ENCODE measurements at regions not wholly inside any gene's neighbourhood (a gene's known extent, or its start where the extent isn't known, plus 50 kb on each side); places are given as distances from the start of the nearest gene placed in this dataset.

GRCh38 chr12:111193496-111193895, 175.4 kb downstream of the PHETA1 start:
- no peak for DNase-seq

GRCh38 chr12:111193067-111193466, 175.8 kb downstream of the PHETA1 start:
- DNase-seq: no peak

DNA sequence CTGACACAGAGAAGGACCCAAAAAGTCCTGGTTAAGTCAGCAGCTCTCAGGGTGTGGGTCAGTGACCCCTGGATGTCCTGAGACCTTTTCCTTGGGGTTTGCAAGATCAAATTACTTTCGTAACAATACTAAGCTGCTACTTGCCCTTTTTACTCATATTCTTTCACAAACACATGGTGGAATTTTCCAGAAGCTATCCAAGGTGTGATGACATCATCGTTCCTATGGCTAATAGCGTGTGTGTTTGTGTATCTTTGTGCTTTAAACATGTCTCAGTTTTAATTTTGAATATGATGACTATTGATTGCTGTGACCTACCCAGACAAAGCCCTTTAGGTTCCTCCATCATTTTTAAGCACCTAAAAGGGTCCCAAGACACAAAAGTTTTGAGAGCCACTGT, 176.2 kb downstream of the PHETA1 start:
- no peak for DNase-seq

- DNase-seq: no peak
These were observed 178.0 kb downstream of the PHETA1 start for GRCh38 chr12:111190741-111191526.

DNA sequence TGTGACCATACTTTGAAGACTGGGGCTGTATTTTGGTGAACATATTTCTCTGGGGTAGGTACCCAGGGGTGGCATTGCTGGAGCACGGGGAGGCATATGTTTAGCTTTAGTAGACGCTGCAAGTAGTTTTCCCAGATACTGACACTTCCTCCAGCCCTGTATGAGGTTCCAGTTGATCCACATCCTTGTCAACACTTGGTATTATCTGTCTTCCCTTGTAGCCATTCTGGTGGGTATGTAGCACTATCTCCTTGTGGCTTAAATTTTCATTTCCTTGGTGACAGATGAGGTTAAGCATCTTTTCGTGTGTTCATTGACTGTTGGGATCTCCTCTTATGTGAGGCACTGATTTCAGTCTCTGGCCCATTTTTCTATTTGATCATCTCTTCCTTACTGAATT, 179.1 kb downstream of the PHETA1 start:
- no peak for DNase-seq

GRCh38 chr12:111188436-111188835, 180.5 kb downstream of the PHETA1 start:
- DNase-seq: no peak

- DNase-seq: no peak
These were observed 182.5 kb downstream of the PHETA1 start for GRCh38 chr12:111186347-111186746.

DNA sequence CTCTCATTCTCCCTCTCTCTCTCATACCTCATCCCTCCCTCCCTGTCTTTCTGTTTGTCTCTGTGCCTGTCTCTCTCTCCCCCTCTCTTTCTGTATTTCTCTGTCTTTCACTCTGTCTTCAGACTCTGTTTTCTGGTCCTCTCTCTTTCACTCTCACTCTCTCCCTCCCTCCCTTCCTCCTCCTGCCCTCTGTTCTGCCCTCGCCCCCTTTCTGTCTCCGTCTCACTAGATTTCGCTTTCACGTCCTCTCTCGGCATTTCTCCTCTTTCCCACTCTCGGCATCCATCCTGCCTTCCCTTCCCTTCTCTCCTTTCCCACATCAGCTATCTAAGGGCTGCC, 183.0 kb downstream of the PHETA1 start:
- DNase-seq: no peak

GRCh38 chr12:111185206-111185888, 183.5 kb downstream of the PHETA1 start:
- no peak for DNase-seq

DNA sequence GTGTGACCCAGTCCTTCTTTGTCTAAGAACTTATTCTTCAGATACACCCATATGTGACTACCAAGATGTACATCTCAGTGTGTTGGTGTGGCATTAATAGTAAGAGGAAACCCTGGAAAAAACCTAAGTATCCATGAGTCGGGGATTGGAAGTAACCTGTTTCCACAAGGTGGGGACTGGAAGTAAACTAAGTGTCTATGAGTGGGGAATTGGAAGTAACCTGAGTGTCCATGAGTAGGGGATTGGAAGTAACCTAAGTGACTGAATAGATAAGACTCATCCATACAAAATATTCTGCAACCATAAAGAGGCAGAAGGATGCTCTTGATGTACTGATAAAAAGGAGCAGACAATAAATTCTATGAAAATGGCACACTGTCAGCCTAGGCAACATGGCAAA, 184.7 kb downstream of the PHETA1 start:
- DNase-seq: no peak

DNA sequence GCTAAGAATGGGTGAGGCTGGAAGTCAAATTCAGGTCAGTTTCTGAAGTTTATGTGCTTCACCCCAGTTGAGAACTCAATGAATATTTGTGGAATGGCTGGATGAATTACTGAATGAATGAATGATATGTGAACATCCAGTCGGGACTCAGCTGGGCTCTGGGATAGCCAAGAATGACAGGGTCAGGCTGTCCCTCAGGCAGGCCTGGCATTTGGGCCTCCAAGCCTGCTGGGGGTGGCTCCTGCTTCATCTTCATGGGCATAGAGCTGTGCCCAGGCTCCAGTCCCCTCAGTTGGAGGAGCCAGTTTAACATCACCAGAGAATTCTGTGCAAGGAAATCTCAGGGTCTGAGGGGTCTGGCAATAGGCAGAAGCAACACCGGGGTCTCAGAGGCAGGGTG, 185.8 kb downstream of the PHETA1 start:
- no peak for DNase-seq

DNA sequence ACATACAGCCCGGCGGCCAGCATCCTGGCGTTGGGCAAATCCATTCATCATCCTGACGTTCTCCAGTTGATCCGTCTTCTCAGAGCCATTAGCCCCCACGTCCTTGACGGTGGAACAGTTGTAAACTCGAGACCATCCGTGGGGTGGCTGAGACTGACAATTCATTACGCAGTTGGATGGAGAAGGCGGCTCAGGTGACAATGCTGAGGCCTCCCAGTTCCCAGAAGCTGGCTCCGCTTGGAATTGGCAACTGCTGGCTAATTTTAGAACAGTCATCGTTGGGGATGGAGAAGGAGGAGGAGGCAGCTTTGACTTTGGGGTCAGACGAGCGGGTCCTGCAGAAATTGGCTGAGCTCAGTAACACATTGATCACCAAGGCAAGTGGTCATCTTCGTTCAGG, 186.5 kb downstream of the PHETA1 start:
- DNase-seq: no peak

- DNase-seq: peak; percentile 79
These were observed 187.7 kb downstream of the PHETA1 start for GRCh38 chr12:111181143-111181726.

- DNase-seq: no peak
These were observed 188.3 kb downstream of the PHETA1 start for GRCh38 chr12:111180426-111181142.

DNA sequence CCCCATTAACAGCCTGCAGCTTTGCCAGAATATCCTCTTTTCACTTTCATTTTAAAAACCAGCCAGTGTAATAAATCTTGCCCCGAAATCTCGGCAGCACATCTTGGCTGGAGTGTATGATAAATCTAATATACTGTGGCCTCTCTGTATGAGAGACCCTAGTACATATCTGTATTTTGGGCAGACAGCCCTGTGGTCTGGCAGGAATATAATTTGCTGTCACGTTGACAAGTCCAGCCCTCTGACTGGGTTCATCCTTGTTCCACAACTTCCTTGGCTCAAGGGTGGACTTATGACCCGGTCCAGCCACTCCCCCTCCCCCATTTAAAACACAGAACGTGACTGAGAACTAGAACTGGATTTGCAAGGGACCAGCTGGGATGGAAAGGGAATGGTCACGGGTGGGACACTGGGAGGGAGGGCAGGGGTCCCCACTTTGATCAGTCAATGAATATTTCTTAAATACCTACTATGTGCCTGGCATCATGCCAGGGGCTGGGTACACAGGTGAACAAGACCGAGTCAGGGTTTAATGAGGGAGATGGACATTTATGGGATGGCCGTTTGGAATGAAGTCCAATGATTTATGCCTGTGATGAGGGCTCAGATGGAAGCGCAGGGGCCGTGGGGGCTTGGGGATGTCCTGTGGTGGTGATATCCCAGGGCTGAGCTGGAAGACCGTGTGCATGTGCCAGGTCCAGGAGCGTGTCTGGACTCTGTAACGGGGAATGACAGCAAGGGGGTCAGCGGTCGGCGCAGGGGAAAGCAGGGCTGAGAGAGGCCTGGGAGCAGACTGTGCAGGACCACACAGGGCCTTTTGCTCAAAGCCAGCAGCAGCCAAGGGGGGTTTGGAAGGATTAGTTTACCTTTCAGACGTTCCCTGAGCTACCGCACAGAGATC, 190.5 kb downstream of the PHETA1 start:
- peak; percentile 83 for DNase-seq

DNA sequence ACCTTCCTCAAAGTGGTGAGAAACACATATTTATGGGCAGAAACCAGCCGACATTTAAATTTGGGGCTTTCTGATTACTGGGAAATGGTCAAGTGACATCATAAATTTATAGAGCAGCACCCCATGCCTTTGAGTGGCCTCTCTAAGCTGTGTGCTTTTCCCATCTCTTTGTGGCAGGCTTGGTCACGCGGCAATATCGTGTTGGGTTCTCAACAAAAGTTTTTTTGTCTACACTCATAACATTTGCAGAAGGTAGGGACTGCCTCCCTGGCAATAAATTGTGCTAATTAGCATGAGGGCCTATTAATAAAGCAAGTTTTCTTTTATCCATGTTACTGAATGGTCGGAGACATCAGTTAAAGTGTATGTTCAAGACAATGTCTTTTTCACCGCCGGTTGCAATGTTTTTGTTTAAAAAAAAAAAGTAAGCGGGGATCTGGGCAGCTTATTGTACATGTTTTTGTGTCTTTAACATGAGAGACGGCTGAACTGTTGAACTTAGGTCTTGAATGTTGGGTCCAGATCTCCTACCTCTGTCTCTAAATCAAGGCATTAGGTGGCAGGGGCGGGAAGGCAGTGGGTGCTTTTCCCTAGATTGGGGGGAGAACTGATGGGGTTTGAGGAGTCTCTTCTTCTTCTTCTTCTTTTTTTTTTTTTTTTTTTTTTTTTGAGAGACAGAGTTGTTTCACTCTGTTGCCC, 193.3 kb downstream of the PHETA1 start:
- DNase-seq: no peak

GRCh38 chr12:111174961-111175345, 193.9 kb downstream of the PHETA1 start:
- DNase-seq: no peak

DNA sequence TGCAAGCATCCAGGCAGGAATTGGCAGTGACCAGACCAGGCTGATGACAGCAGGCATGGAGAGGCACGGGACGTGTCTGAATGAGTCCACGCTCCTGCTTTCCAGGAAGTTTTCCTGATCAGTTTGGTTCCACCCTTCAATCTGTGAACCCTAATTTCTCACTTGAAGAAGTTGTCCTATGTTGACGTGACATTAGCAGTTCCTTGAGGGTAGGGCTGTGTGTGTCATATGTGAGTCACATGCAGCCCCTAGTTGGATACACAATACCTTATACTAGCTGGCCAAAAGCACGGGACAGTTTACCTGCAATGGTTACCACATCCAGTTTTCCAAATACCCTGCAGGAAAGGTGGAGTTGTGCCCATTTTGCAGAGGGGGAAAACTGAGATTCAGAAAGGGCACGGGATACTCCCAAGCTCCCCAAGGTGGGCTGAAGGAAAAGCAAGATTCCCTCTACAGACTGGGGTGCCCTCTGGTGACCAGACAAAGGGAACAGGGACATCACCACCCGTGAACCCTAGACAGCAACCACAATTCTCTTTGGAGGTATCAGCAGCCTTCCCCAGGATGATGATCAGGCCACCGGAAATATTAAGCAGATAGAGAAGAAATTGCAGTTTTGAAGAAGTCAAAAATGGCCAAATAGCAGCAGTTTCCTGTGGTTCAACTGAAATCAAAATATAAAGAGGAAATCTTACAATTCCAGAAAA, 194.5 kb downstream of the PHETA1 start:
- DNase-seq: no peak

DNA sequence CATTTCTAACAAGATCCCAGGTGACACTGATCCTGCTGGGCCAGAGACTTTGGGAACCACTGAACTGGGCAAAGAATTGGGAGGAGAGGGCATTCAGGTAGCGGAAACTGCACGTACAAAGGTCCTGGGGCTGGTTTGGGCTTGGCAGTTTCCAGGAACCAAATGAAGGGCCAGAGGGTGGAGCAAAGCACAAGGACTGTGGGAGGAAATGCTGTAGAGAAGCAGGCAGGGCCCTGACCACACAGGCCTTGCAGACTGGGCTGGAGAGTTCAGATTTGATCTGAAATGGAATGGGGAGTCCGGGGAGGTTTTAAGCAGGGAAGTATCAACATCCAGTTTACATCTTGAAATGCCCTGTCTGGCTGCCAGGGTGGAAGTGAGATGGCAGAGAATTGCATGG, 195.1 kb downstream of the PHETA1 start:
- DNase-seq: no peak

- no peak for DNase-seq
These were observed 195.5 kb downstream of the PHETA1 start for GRCh38 chr12:111173391-111173790.

DNA sequence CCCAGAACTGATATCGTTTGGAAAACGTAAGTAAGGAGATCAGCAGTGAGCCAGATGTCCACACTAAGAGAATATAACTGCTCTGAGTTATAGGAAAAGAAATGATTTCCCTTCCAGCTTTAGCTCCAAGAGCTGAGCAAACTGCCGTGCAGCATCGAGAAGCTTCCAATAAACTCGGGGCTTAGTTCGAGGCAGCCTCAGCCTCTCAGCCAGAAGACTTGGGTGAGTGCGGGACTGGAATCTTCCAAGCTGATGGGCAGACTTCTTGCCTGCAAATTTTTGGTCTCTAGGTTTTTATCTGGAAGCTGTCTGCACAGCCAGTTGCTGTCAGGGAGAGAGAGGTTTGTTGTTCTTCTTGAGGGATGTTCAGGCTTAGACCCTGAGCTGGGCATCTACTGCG, 196.1 kb downstream of the PHETA1 start:
- DNase-seq: no peak
